Neuronal stem cell (in vitro differentiated cells): ENCODE measurements at regions not wholly inside any gene's neighbourhood (a gene's known extent, or its start where the extent isn't known, plus 50 kb on each side); places are given as distances from the start of the nearest gene placed in this dataset.
A peak's percentile ranks its signal among the peaks of the same experiment; 100 is the strongest.

Source experiments
- DNase-seq: peaks from one replicate; pipeline ENCODE4 v3.0.0-alpha.2; 2013; ENCODE audit warnings: low spot score
- H2AFZ ChIP-seq: one replicate; pipeline ENCODE4 v1.6.1; 2013; ENCODE audit warnings: mild to moderate bottlenecking, low read length, inconsistent platforms
- H2AK5ac ChIP-seq: 2 replicates; pipeline ENCODE4 v1.6.1; 2013; ENCODE audit warnings: low read depth, mild to moderate bottlenecking, inconsistent platforms, low read length, moderate library complexity, mixed read lengths
- H2BK120ac ChIP-seq: 2 replicates; pipeline ENCODE4 v1.6.1; 2013; ENCODE audit warnings: low read depth, mild to moderate bottlenecking, inconsistent platforms, low read length, moderate library complexity, mixed read lengths
- H2BK12ac ChIP-seq: one replicate; pipeline ENCODE4 v1.6.1; 2013; ENCODE audit warnings: low read length, inconsistent platforms
- H2BK15ac ChIP-seq: 2 replicates; pipeline ENCODE4 v1.6.1; 2013; ENCODE audit warnings: mild to moderate bottlenecking, low read length, inconsistent platforms, mixed read lengths
- H2BK5ac ChIP-seq: one replicate; pipeline ENCODE4 v1.6.1; 2013; ENCODE audit warnings: inconsistent platforms, mild to moderate bottlenecking, low read length, moderate library complexity
- H3K14ac ChIP-seq: one replicate; pipeline ENCODE4 v1.6.1; 2013; ENCODE audit warnings: low read length, inconsistent platforms
- H3K18ac ChIP-seq: 2 replicates; pipeline ENCODE4 v1.6.1; 2013; ENCODE audit warnings: low read length, inconsistent platforms
- H3K23ac ChIP-seq: 2 replicates; pipeline ENCODE4 v1.6.1; 2013; ENCODE audit warnings: low read depth, mild to moderate bottlenecking, mixed read lengths, low read length, inconsistent platforms; ENCODE audit not compliant: poor library complexity
- H3K27ac ChIP-seq: replicated peaks from 3 replicates; pipeline ENCODE4 v1.5.1; 2013; ENCODE audit warnings: low read length, inconsistent platforms
- H3K27me3 ChIP-seq, 3 experiments: 2 replicates each; pipeline ENCODE4 v1.6.1; 2013; ENCODE audit warnings: low read length in 3 of 3, mild to moderate bottlenecking in 2 of 3, inconsistent platforms in 1 of 3, low read depth in 1 of 3, mixed read lengths in 1 of 3, moderate library complexity in 1 of 3; ENCODE audit not compliant: control insufficient read depth in 3 of 3, insufficient read depth in 3 of 3
- H3K36me3 ChIP-seq, 2 donors: replicated peaks in 1 of 2; 2 replicates each; pipeline ENCODE4 v1.6.1; 2013; ENCODE audit warnings: low read length in 2 of 2; ENCODE audit not compliant: control insufficient read depth in 2 of 2, insufficient read depth in 2 of 2
- H3K4ac ChIP-seq: 2 replicates; pipeline ENCODE4 v1.6.1; 2013; ENCODE audit warnings: inconsistent platforms, mild to moderate bottlenecking, low read length, moderate library complexity
- H3K4me1 ChIP-seq, 2 donors: 1 replicate in 1 of 2; 2 replicates in 1 of 2; pipeline ENCODE4 v1.6.1; 2013; ENCODE audit warnings: low read length in 2 of 2, low read depth in 1 of 2; ENCODE audit not compliant: control insufficient read depth in 2 of 2, insufficient read depth in 1 of 2
- H3K4me2 ChIP-seq: one replicate; pipeline ENCODE4 v1.6.1; 2013; ENCODE audit warnings: mild to moderate bottlenecking, low read length, inconsistent platforms; ENCODE audit not compliant: insufficient read depth, poor library complexity, severe bottlenecking
- H3K4me3 ChIP-seq, 2 donors: 2 replicates each; pipeline ENCODE4 v1.5.1; 2013; ENCODE audit warnings: low read length in 2 of 2, mild to moderate bottlenecking in 2 of 2, inconsistent platforms in 1 of 2, moderate library complexity in 1 of 2
- H3K79me1 ChIP-seq: one replicate; pipeline ENCODE4 v1.6.1; 2013; ENCODE audit warnings: low read depth, mild to moderate bottlenecking, inconsistent platforms, low read length, moderate library complexity
- H3K9ac ChIP-seq: one replicate; pipeline ENCODE4 v1.6.1; 2013; ENCODE audit warnings: mild to moderate bottlenecking, low read depth, low read length, inconsistent platforms; ENCODE audit not compliant: poor library complexity
- H3K9me3 ChIP-seq, 2 donors: replicated peaks in 1 of 2; 2 replicates each; pipeline versions ENCODE3 to v1.6.1; 2013; ENCODE audit warnings: low read length in 2 of 2, mild to moderate bottlenecking in 2 of 2, inconsistent platforms in 1 of 2, low read depth in 1 of 2, mixed read lengths in 1 of 2, moderate library complexity in 1 of 2; ENCODE audit not compliant: control insufficient read depth in 2 of 2, insufficient read depth in 1 of 2
- H4K8ac ChIP-seq: one replicate; pipeline ENCODE4 v1.6.1; 2013; ENCODE audit warnings: low read depth, mild to moderate bottlenecking, inconsistent platforms, low read length, moderate library complexity
- H4K91ac ChIP-seq: one replicate; pipeline ENCODE4 v1.6.1; 2013; ENCODE audit warnings: low read length, low read depth, mild to moderate bottlenecking, inconsistent platforms; ENCODE audit not compliant: poor library complexity
- WGBS, 2 donors: extraction: QIAGEN DNeasy Blood & Tissue Kit; methylation state at CpG; one replicate each; pipeline ENCODE4 v1.1.7; 2013; ENCODE audit warnings: missing lambda C conversion rate in 2 of 2, mixed read lengths in 1 of 2; ENCODE audit not compliant: insufficient read length in 2 of 2, insufficient replicate concordance in 1 of 2; ENCODE audit errors: extremely low coverage in 2 of 2; 5-methylcytosine and 5-hydroxymethylcytosine counted together

DNA sequence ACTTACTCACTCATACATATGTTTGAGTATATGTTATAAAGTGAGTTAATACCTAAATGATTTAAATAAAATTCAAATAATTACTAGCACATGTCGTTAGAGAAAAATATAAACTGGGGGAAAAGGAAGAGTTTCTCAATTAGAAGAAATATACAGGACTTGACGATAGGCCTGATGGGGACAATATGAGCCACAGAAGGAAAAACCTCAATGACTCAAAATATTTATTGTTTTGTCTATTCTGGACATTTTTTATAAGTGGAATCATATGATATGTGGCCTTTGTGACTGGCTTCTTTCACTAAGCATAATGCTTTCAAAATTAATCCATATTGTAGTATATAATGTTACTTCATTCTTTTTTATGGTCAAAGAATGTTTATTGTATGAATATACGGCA, 339.2 kb upstream of the PMFBP1 start:
- WGBS, 2 donors, result no CpG with 5 or more reads among the region's 3 CpGs
- Histone ChIP-seq H3K79me1 (no peaks in the 10 kb centered on the region), H2BK120ac (no peak overlapping the region), H2BK15ac (no peak overlapping the region), H3K4me1 (no peaks in the 10 kb centered on the region), H3K23ac (no peak overlapping the region), H4K91ac (no peak overlapping the region), H2BK12ac (no peak overlapping the region), H3K4me3 (no peak overlapping the region), H3K14ac (no peak overlapping the region), H3K9me3 (peaks cover 0 to 7% of the 10 kb centered on the region in 2 donors), H3K4ac (no peak overlapping the region), H3K36me3 (no peaks in the 10 kb centered on the region), H3K27ac (no peak overlapping the region), H4K8ac (no peak overlapping the region), H2AFZ (no peak overlapping the region), H3K18ac (no peak overlapping the region), H3K9ac (no peak overlapping the region), H2AK5ac (no peak overlapping the region), H3K27me3 (no peaks in the 10 kb centered on the region), H3K4me2 (no peak overlapping the region), H2BK5ac (no peak overlapping the region)
- no peak for DNase-seq

DNA sequence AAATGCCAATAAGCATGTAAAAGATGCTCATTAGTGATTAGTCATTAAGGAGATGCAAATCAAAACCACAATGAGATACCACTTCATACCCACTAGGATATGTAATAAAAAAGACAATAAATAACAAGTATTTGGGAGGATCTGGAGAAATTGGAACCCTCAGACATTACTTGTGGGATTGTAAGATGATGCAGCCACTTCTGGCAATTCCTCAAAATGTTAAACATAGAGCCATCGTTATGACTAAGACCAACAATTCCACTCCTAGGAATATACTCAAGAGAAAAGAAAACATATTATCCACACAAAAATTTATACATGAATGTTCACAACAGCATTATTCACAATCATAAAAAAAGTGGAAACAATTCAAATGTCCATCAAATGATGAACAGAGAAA, 336.2 kb upstream of the PMFBP1 start:
- no peak overlapping the region for H3K4ac ChIP-seq
- H3K27me3 ChIP-seq, result no peaks in the 10 kb centered on the region
- H3K9me3 ChIP-seq, result peaks cover 0 to 7% of the 10 kb centered on the region in 2 donors
- no peaks in the 10 kb centered on the region for H3K79me1 ChIP-seq
- H2AK5ac ChIP-seq, result no peak overlapping the region
- H4K8ac ChIP-seq, result no peak overlapping the region
- no peak overlapping the region for H2AFZ ChIP-seq
- H4K91ac ChIP-seq, result no peak overlapping the region
- no CpG with 5 or more reads among the region's 1 CpG for WGBS, 2 donors
- no peak for DNase-seq
- no peak overlapping the region for H3K18ac ChIP-seq
- no peak overlapping the region for H2BK15ac ChIP-seq
- H3K23ac ChIP-seq, result no peak overlapping the region
- peaks cover 0 to 4% of the 10 kb centered on the region in 2 donors for H3K36me3 ChIP-seq
- no peak overlapping the region for H3K14ac ChIP-seq
- no peak overlapping the region for H2BK5ac ChIP-seq
- H3K27ac ChIP-seq, result no peak overlapping the region
- H3K4me2 ChIP-seq, result no peak overlapping the region
- no peak overlapping the region for H3K9ac ChIP-seq
- H3K4me3 ChIP-seq, result no peak overlapping the region
- H3K4me1 ChIP-seq, result no peaks in the 10 kb centered on the region
- no peak overlapping the region for H2BK120ac ChIP-seq
- no peak overlapping the region for H2BK12ac ChIP-seq

- Histone ChIP-seq H3K27ac (no peak overlapping the region), H2BK12ac (no peak overlapping the region), H3K14ac (no peak overlapping the region), H3K9ac (no peak overlapping the region), H3K4me2 (no peak overlapping the region), H3K4ac (no peak overlapping the region), H2BK120ac (no peak overlapping the region), H2AK5ac (no peak overlapping the region), H3K36me3 (peaks cover 0 to 4% of the 10 kb centered on the region in 2 donors), H3K18ac (no peak overlapping the region), H2AFZ (peak overlapping the region; percentile 43), H3K27me3 (no peaks in the 10 kb centered on the region), H3K4me3 (no peak overlapping the region), H3K79me1 (no peaks in the 10 kb centered on the region), H3K9me3 (peaks cover 0 to 6% of the 10 kb centered on the region in 2 donors), H2BK5ac (no peak overlapping the region), H4K8ac (no peak overlapping the region), H3K23ac (no peak overlapping the region), H4K91ac (no peak overlapping the region), H3K4me1 (peaks cover 4 to 9% of the 10 kb centered on the region in 2 donors), H2BK15ac (no peak overlapping the region)
- no CpG with 5 or more reads among the region's 1 CpG for WGBS, 2 donors
- no peak for DNase-seq
Observed at GRCh38 chr16:72502594-72503005, 330.6 kb upstream of the PMFBP1 start.

- no peak overlapping the region for H3K4me2 ChIP-seq
- H3K9ac ChIP-seq, result no peak overlapping the region
- no peak overlapping the region for H2AK5ac ChIP-seq
- DNase-seq, result peak; percentile 65
- no peak overlapping the region for H2BK5ac ChIP-seq
- WGBS, 2 donors, result no CpG with 5 or more reads among the region's 3 CpGs
- no peak overlapping the region for H2BK120ac ChIP-seq
- H3K27ac ChIP-seq, result no peak overlapping the region
- peaks cover 4 to 9% of the 10 kb centered on the region in 2 donors for H3K4me1 ChIP-seq
- H3K36me3 ChIP-seq, result peaks cover 0 to 4% of the 10 kb centered on the region in 2 donors
- H4K8ac ChIP-seq, result no peak overlapping the region
- H3K79me1 ChIP-seq, result no peaks in the 10 kb centered on the region
- H2BK12ac ChIP-seq, result no peak overlapping the region
- no peak overlapping the region for H3K4me3 ChIP-seq
- no peaks in the 10 kb centered on the region for H3K9me3 ChIP-seq
- H3K27me3 ChIP-seq, result no peaks in the 10 kb centered on the region
- H4K91ac ChIP-seq, result no peak overlapping the region
- H3K14ac ChIP-seq, result no peak overlapping the region
- H3K4ac ChIP-seq, result no peak overlapping the region
- H2BK15ac ChIP-seq, result no peak overlapping the region
- H3K23ac ChIP-seq, result no peak overlapping the region
- no peak overlapping the region for H3K18ac ChIP-seq
- H2AFZ ChIP-seq, result peak overlapping the region; percentile 43
Observed at GRCh38 chr16:72501739-72502593, 330.0 kb upstream of the PMFBP1 start.
